HCT116 (cell line): ENCODE measurements at regions not wholly inside any gene's neighbourhood (a gene's known extent, or its start where the extent isn't known, plus 50 kb on each side); places are given as distances from the start of the nearest gene placed in this dataset.

Source experiments
- ATAC-seq: fragments of 200-7000 bp; cut with Tn5 transposase; 2 replicates; pipeline ENCODE4 v1.9.1; 2020; ENCODE audit warnings: mild to moderate bottlenecking, moderate library complexity
- BruUV-seq: library from RNA; stranded (reverse); fragments of 400-500 nt; replicated peaks from 2 replicates; lab custom pipeline; 2021; lab: Mats Ljungman, UMichigan
- CTCF ChIA-PET: fragments of 300-600 bp; sonication (Branson Sonifier 250); formaldehyde crosslinking; loops from one replicate; lab custom pipeline; 2021; ENCODE audit warnings: antibody characterized with exemption; lab: Charles Lee
- POLR2A ChIA-PET: fragments of 300-600, 350-600 bp; sonication (Branson Sonifier 250); formaldehyde crosslinking; loops from one replicate; lab custom pipeline; 2021; ENCODE audit warnings: antibody characterized with exemption; lab: Charles Lee
- RAD21 ChIA-PET, 2 experiments: fragments of 300-600 bp; sonication (Branson Sonifier 250); formaldehyde crosslinking; loops; one replicate each; lab custom pipeline; 2023; ENCODE audit warnings: low total read pairs in 2 of 2; ENCODE audit not compliant: uncharacterized antibody in 2 of 2, unreplicated experiment in 2 of 2, low non-redundant PET in 1 of 2; lab: Charles Lee
- DNase-seq: peaks from one replicate; pipeline ENCODE4 v3.0.0-alpha.2; 2010; ENCODE audit warnings: low read depth, low spot score
- H2AFZ ChIP-seq: fragments of 200-600 bp; shearing (Covaris generic), sonication (generic); 2 replicates; pipeline ENCODE4 v1.6.1; 2017; ENCODE audit warnings: low read depth, mixed run types, mixed read lengths, antibody characterized with exemption, low read length; ENCODE audit not compliant: poor library complexity, severe bottlenecking
- H3K27ac ChIP-seq: 2 replicates; pipeline ENCODE4 v1.5.1; 2012; ENCODE audit warnings: low read depth, low read length
- H3K27me3 ChIP-seq: fragments of 200-600 bp; sonication (generic); 2 replicates; pipeline ENCODE4 v1.6.1; 2016; ENCODE audit warnings: mixed run types, low read length, mixed read lengths; ENCODE audit not compliant: insufficient read depth
- H3K36me3 ChIP-seq, 2 experiments: fragments of 200-500 bp in 1 of 2; fragments of 200-600 bp in 1 of 2; sonication (Bioruptor generic) in 1 of 2; sonication (generic) in 1 of 2; 2 replicates each; pipeline versions ENCODE4 v1.5.1 to v1.6.1; 2014 to 2016; ENCODE audit warnings: low read length in 2 of 2, inconsistent platforms in 1 of 2, mixed read lengths in 1 of 2, mixed run types in 1 of 2; ENCODE audit not compliant: insufficient read depth in 2 of 2, control insufficient read depth in 1 of 2
- H3K4me1 ChIP-seq, 2 experiments: fragments of 200-600 bp in 1 of 2; sonication (generic) in 1 of 2; 2 replicates each; pipeline versions ENCODE4 v1.5.1 to v1.6.1; 2012 to 2017; ENCODE audit warnings: low read length in 2 of 2, inconsistent platforms in 1 of 2, mild to moderate bottlenecking in 1 of 2, mixed read lengths in 1 of 2, mixed run types in 1 of 2, moderate library complexity in 1 of 2; ENCODE audit not compliant: insufficient read depth in 2 of 2, control insufficient read depth in 1 of 2
- H3K4me2 ChIP-seq: fragments of 200-600 bp; sonication (generic); 2 replicates; pipeline ENCODE4 v1.6.1; 2017; ENCODE audit warnings: mixed run types, low read length, mixed read lengths
- H3K4me3 ChIP-seq, 2 experiments: fragments of 200-600 bp in 1 of 2; sonication (generic) in 1 of 2; replicated peaks in 1 of 2; 2 replicates each; pipeline ENCODE4 v1.5.1; 2011 to 2016; ENCODE audit warnings: low read length in 2 of 2, control low read depth in 1 of 2, low read depth in 1 of 2, mild to moderate bottlenecking in 1 of 2, mixed read lengths in 1 of 2, mixed run types in 1 of 2
- H3K79me2 ChIP-seq: fragments of 200-600 bp; sonication (generic); 2 replicates; pipeline ENCODE4 v1.6.1; 2017; ENCODE audit warnings: mild to moderate bottlenecking, mixed run types, low read length, moderate library complexity, mixed read lengths; ENCODE audit not compliant: insufficient read depth
- H3K9ac ChIP-seq: fragments of 200-600 bp; sonication (generic); 2 replicates; pipeline ENCODE4 v1.6.1; 2016; ENCODE audit warnings: low read length, mixed read lengths
- H3K9me2 ChIP-seq: fragments of 200-600 bp; sonication (generic), shearing (Covaris generic); 2 replicates; pipeline ENCODE4 v1.6.1; 2017; ENCODE audit warnings: mixed run types, mild to moderate bottlenecking, moderate library complexity; ENCODE audit not compliant: insufficient read depth
- H3K9me3 ChIP-seq, 2 experiments: fragments of 200-500 bp in 1 of 2; fragments of 200-600 bp in 1 of 2; sonication (Bioruptor generic) in 1 of 2; sonication (generic) in 1 of 2; 2 replicates each; pipeline ENCODE4 v1.6.1; 2014 to 2017; ENCODE audit warnings: low read length in 2 of 2, mixed read lengths in 2 of 2, inconsistent platforms in 1 of 2, low read depth in 1 of 2, mild to moderate bottlenecking in 1 of 2, mixed run types in 1 of 2, moderate library complexity in 1 of 2; ENCODE audit not compliant: control insufficient read depth in 1 of 2, insufficient read depth in 1 of 2
- H4K20me1 ChIP-seq: fragments of 200-600 bp; sonication (generic), shearing (Covaris generic); 2 replicates; pipeline ENCODE4 v1.6.1; 2017; ENCODE audit warnings: mixed run types, mild to moderate bottlenecking, moderate library complexity; ENCODE audit not compliant: insufficient read depth
- CBX3 ChIP-seq: IDR thresholded peaks from 2 replicates; pipeline ENCODE4 v1.6.1; 2012; ENCODE audit warnings: low read depth
- CEBPB ChIP-seq: IDR thresholded peaks from 2 replicates; pipeline ENCODE4 v1.6.1; 2012; ENCODE audit warnings: low read depth
- EGR1 ChIP-seq: IDR thresholded peaks from 2 replicates; pipeline ENCODE4 v1.6.1; 2012; ENCODE audit warnings: low read depth
- EZH2 ChIP-seq: fragments of 200-600 bp; sonication (generic); IDR thresholded peaks from 2 replicates; pipeline ENCODE4 v1.6.1; 2017; ENCODE audit warnings: antibody characterized with exemption, mixed run types
- FOSL1 ChIP-seq: IDR thresholded peaks from 2 replicates; pipeline ENCODE4 v1.6.1; 2012; ENCODE audit warnings: low read depth
- POLR2A ChIP-seq: IDR thresholded peaks from 2 replicates; pipeline ENCODE4 v1.7.0; 2011; ENCODE audit warnings: borderline replicate concordance; ENCODE audit not compliant: insufficient read depth, insufficient read length; ENCODE audit errors: extremely low read depth
- SIN3A ChIP-seq: IDR thresholded peaks from 2 replicates; pipeline ENCODE4 v1.6.1; 2012; ENCODE audit warnings: low read depth
- SP1 ChIP-seq: IDR thresholded peaks from 2 replicates; pipeline ENCODE4 v1.6.1; 2012; ENCODE audit warnings: low read depth
- SRF ChIP-seq: IDR thresholded peaks from 2 replicates; pipeline ENCODE4 v1.6.1; 2012; ENCODE audit warnings: low read depth
- TCF7L2 ChIP-seq: IDR thresholded peaks from 2 replicates; pipeline ENCODE4 v1.7.0; 2011; ENCODE audit warnings: borderline replicate concordance, inconsistent platforms; ENCODE audit not compliant: insufficient read depth, insufficient read length; ENCODE audit errors: extremely low read depth
- ZFX ChIP-seq: fragments of 450-650 bp; IDR thresholded peaks from 2 replicates; pipeline ENCODE4 v1.6.1; 2017
- intact Hi-C: fragments of 100-400 bp; cut with micrococcal nuclease; formaldehyde crosslinking; loops from 2 replicates; pipeline ENCODE4 v1.10.0; 2022
- TF ChIP-seq, protein P1 (sequence below): IDR thresholded peaks from 2 replicates; pipeline ENCODE4 v1.6.1; 2012; ENCODE audit warnings: low read depth
- TF ChIP-seq, protein P2 (sequence below): IDR thresholded peaks from 2 replicates; pipeline ENCODE4 v1.6.1; 2012
- TF ChIP-seq, protein P3 (sequence below): IDR thresholded peaks from 2 replicates; pipeline ENCODE4 v1.6.1; 2012

DNA sequence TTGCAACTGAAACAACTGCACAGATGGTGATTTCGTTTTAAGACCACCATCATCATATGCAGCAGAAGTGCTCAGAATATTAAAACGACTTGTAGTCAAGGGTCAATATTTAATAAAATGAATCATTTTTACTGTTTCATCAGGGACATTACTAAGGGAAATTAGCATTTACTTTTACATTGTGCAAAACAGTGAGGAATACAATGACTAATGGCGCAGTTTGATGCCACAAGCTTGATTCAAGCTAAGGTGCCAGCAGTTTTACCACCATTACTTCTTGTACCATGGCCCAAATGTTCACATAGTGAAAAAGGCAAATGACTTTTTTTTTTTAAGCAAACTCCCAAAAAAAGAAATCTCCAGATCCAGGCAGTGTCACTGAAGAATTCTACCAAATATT, 277.4 kb upstream of the CHRNA7 start:
- no peak overlapping the region for H3K9ac ChIP-seq
- no peak overlapping the region for H3K4me3 ChIP-seq
- no peaks in the 10 kb centered on the region for H3K36me3 ChIP-seq
- no TSS peak for BruUV-seq
- H3K79me2 ChIP-seq, result no peaks in the 10 kb centered on the region
- H3K4me1 ChIP-seq, result peaks cover under 1 to 1% of the 10 kb centered on the region in 2 experiments; a peak in 3 of 4 replicates
- H3K9me2 ChIP-seq, result no peaks in the 10 kb centered on the region
- H3K27ac ChIP-seq, result no peak overlapping the region
- RAD21 ChIA-PET, result no interaction called here
- DNase-seq, result no peak
- intact Hi-C loops, result no loop called here
- H2AFZ ChIP-seq, result no peak overlapping the region
- no peaks in the 10 kb centered on the region; the same call in 1 of the 2 replicates for H4K20me1 ChIP-seq
- no peaks in the 10 kb centered on the region for H3K9me3 ChIP-seq
- peaks cover 8% of the 10 kb centered on the region; the same call in 1 of the 2 replicates for H3K27me3 ChIP-seq
- no peak for ATAC-seq
- POLR2A ChIA-PET, result no interaction called here
- CTCF ChIA-PET, result no interaction called here
- H3K4me2 ChIP-seq, result no peak overlapping the region
- TF ChIP-seq, protein P1, sequence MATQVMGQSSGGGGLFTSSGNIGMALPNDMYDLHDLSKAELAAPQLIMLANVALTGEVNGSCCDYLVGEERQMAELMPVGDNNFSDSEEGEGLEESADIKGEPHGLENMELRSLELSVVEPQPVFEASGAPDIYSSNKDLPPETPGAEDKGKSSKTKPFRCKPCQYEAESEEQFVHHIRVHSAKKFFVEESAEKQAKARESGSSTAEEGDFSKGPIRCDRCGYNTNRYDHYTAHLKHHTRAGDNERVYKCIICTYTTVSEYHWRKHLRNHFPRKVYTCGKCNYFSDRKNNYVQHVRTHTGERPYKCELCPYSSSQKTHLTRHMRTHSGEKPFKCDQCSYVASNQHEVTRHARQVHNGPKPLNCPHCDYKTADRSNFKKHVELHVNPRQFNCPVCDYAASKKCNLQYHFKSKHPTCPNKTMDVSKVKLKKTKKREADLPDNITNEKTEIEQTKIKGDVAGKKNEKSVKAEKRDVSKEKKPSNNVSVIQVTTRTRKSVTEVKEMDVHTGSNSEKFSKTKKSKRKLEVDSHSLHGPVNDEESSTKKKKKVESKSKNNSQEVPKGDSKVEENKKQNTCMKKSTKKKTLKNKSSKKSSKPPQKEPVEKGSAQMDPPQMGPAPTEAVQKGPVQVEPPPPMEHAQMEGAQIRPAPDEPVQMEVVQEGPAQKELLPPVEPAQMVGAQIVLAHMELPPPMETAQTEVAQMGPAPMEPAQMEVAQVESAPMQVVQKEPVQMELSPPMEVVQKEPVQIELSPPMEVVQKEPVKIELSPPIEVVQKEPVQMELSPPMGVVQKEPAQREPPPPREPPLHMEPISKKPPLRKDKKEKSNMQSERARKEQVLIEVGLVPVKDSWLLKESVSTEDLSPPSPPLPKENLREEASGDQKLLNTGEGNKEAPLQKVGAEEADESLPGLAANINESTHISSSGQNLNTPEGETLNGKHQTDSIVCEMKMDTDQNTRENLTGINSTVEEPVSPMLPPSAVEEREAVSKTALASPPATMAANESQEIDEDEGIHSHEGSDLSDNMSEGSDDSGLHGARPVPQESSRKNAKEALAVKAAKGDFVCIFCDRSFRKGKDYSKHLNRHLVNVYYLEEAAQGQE, result no peak
- TF ChIP-seq SP1 (no peak), EGR1 (no peak), FOSL1 (no peak), EZH2 (no peak), SRF (no peak), ZFX (no peak), POLR2A (no peak), CEBPB (no peak), SIN3A (no peak), CBX3 (no peak), TCF7L2 (no peak)
- TF ChIP-seq, protein P2, sequence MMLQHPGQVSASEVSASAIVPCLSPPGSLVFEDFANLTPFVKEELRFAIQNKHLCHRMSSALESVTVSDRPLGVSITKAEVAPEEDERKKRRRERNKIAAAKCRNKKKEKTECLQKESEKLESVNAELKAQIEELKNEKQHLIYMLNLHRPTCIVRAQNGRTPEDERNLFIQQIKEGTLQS, result no peak
- TF ChIP-seq, protein P3, sequence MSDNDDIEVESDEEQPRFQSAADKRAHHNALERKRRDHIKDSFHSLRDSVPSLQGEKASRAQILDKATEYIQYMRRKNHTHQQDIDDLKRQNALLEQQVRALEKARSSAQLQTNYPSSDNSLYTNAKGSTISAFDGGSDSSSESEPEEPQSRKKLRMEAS, result no peak
